ENCODE measurements at regions not wholly inside any gene's neighbourhood (a gene's known extent, or its start where the extent isn't known, plus 50 kb on each side); places are given as distances from the start of the nearest gene placed in this dataset.

DNA sequence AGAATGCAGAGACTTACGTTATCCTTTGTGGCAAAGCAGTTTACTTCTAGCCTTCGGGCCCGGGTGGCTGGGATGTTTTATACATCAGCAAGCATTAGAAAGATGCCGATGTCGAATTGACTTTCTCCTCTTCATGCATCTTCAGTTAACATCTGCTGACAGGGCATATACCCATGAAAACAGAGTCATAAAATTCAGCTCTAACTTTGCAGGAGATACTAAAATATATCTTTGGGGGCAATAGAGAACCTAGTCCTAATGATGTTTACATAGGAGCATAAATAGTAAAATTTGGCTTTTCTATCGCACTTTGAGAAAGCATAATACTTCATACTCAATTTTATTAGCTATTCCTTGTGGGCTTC is 247.9 kb downstream of the PRELID2 start:
- DNase-seq (ENCODE audit: low read depth) = no peak
- H3K4me3 ChIP-seq (ENCODE audit: low read depth, low read length) = no peak overlapping the region
- TF ChIP-seq, protein P1, sequence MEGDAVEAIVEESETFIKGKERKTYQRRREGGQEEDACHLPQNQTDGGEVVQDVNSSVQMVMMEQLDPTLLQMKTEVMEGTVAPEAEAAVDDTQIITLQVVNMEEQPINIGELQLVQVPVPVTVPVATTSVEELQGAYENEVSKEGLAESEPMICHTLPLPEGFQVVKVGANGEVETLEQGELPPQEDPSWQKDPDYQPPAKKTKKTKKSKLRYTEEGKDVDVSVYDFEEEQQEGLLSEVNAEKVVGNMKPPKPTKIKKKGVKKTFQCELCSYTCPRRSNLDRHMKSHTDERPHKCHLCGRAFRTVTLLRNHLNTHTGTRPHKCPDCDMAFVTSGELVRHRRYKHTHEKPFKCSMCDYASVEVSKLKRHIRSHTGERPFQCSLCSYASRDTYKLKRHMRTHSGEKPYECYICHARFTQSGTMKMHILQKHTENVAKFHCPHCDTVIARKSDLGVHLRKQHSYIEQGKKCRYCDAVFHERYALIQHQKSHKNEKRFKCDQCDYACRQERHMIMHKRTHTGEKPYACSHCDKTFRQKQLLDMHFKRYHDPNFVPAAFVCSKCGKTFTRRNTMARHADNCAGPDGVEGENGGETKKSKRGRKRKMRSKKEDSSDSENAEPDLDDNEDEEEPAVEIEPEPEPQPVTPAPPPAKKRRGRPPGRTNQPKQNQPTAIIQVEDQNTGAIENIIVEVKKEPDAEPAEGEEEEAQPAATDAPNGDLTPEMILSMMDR (IDR thresholded peaks at IDR 0.05; ENCODE audit: insufficient read depth, low read depth, low read length, missing control alignments) = no peak

DNA sequence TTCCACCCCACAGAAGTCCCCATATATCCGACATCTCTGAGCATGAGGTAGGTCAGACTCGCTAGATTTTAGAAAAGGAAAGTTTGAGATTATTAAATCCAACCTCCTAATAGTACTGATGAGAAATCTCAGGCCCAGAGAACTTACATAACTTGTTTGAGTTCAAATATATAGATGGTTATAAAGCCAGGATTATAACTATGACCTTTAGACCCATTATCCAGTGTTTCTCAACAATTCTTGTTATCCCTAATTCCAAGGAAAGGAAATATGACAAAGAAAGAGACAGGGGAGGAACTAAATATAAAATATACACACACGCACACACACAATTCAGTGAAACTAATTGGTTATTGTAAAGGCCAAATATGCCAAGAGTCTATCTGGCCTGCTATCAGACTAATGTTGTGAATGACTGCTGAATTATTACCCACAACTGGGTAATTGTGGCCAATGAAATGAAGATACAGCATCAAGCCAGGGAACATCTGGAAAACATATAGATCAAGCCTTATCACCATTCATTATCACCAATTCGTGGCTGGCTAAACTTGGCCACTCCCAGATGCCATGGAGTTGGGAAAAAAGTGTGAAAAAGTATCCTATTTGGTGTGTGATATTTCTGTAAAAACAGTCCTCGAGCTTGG is 248.4 kb downstream of the PRELID2 start:
- TF ChIP-seq, protein P1 (IDR thresholded peaks at IDR 0.05; ENCODE audit: insufficient read depth, low read depth, low read length, missing control alignments) = no peak
- H3K4me3 ChIP-seq (ENCODE audit: low read depth, low read length) = no peak overlapping the region
- DNase-seq (ENCODE audit: low read depth) = no peak

GRCh38 chr5:145585443-145586148 is 249.5 kb downstream of the PRELID2 start:
- DNase-seq (ENCODE audit: low read depth) = no peak
- TF ChIP-seq, protein P1 (IDR thresholded peaks at IDR 0.05; ENCODE audit: insufficient read depth, low read depth, low read length, missing control alignments) = no peak

GRCh38 chr5:145579301-145579700 is 255.8 kb downstream of the PRELID2 start:
- TF ChIP-seq, protein P1 (IDR thresholded peaks at IDR 0.05; ENCODE audit: insufficient read depth, low read depth, low read length, missing control alignments) = no peak
- DNase-seq (ENCODE audit: low read depth) = no peak
- H3K4me3 ChIP-seq (ENCODE audit: low read depth, low read length) = no peak overlapping the region

More at GRCh38 chr5:145585443-145586148, 249.5 kb downstream of the PRELID2 start:
- H3K4me3 ChIP-seq (ENCODE audit: low read depth, low read length) = no peak overlapping the region

- H3K4me3 ChIP-seq (ENCODE audit: low read depth, low read length) = no peak overlapping the region
- TF ChIP-seq, protein P1 (IDR thresholded peaks at IDR 0.05; ENCODE audit: insufficient read depth, low read depth, low read length, missing control alignments) = no peak
- no peak for DNase-seq (ENCODE audit: low read depth)
Measured at GRCh38 chr5:145574889-145575573, 260.1 kb downstream of the PRELID2 start.

GRCh38 chr5:145568581-145568980 is 266.6 kb downstream of the PRELID2 start:
- TF ChIP-seq, protein P1 (IDR thresholded peaks at IDR 0.05; ENCODE audit: insufficient read depth, low read depth, low read length, missing control alignments) = no peak
- DNase-seq (ENCODE audit: low read depth) = no peak
- H3K4me3 ChIP-seq (ENCODE audit: low read depth, low read length) = no peak overlapping the region
